ENCODE measurements at regions not wholly inside any gene's neighbourhood (a gene's known extent, or its start where the extent isn't known, plus 50 kb on each side); places are given as distances from the start of the nearest gene placed in this dataset.

GRCh38 chr1:118535901-118536300 lies 350.9 kb upstream of the SPAG17 start:
- no peak for TF ChIP-seq CTCF (IDR thresholded peaks at IDR 0.05; ENCODE audit: insufficient read depth, low read depth, low read length)
- TF ChIP-seq EZH2 (IDR thresholded peaks at IDR 0.05; ENCODE audit: insufficient read depth, low read length) = no peak

Measured in astrocyte (in vitro differentiated cells and primary cell).